Inflammatory macrophage (primary cell): ENCODE measurements at regions not wholly inside any gene's neighbourhood (a gene's known extent, or its start where the extent isn't known, plus 50 kb on each side); places are given as distances from the start of the nearest gene placed in this dataset.
"Not testable (repeated sequence)": the region's sequence is repeated elsewhere in the genome, so short reads cannot be mapped to it uniquely, and the experiment has no call there.

Experiments
- DNase-seq, 2 donors: peaks; one replicate each; pipeline ENCODE4 v3.0.0-alpha.2; 2020 to 2022

- no peak for DNase-seq
Measured at GRCh38 chr2:82428251-82428650, 2030.8 kb downstream of the SUCLG1 start.

- DNase-seq: no peak
Measured at GRCh38 chr2:82412021-82412420, 2047.1 kb downstream of the SUCLG1 start.

GRCh38 chr2:82411071-82411470 lies 2048.0 kb downstream of the SUCLG1 start:
- DNase-seq: no peak

GRCh38 chr2:82395531-82395930 lies 2063.5 kb downstream of the SUCLG1 start:
- DNase-seq: no peak

- DNase-seq: no peak
Measured at GRCh38 chr2:82391386-82391785, 2067.7 kb downstream of the SUCLG1 start.

GRCh38 chr2:82355622-82356021 lies 2051.1 kb upstream of the LRRTM1 start:
- no peak for DNase-seq

GRCh38 chr2:82345910-82346309 lies 2041.4 kb upstream of the LRRTM1 start:
- DNase-seq: no peak

GRCh38 chr2:82344670-82345069 lies 2040.1 kb upstream of the LRRTM1 start:
- no peak for DNase-seq

- DNase-seq: no peak
Measured at GRCh38 chr2:82342356-82342755, 2037.8 kb upstream of the LRRTM1 start.

GRCh38 chr2:82340578-82341053 lies 2036.1 kb upstream of the LRRTM1 start:
- DNase-seq: no peak

- no peak for DNase-seq
Measured at GRCh38 chr2:82339805-82340204, 2035.3 kb upstream of the LRRTM1 start.

GRCh38 chr2:82333697-82334096 lies 2029.1 kb upstream of the LRRTM1 start:
- DNase-seq: no peak

GRCh38 chr2:82330155-82330554 lies 2025.6 kb upstream of the LRRTM1 start:
- DNase-seq: no peak

GRCh38 chr2:82326180-82326767 lies 2021.7 kb upstream of the LRRTM1 start:
- DNase-seq: not testable (repeated sequence)

GRCh38 chr2:82320296-82320695 lies 2015.7 kb upstream of the LRRTM1 start:
- DNase-seq: no peak

- no peak for DNase-seq
Measured at GRCh38 chr2:82317012-82317411, 2012.5 kb upstream of the LRRTM1 start.

- DNase-seq: no peak
Measured at GRCh38 chr2:82316586-82316985, 2012.0 kb upstream of the LRRTM1 start.

GRCh38 chr2:82314836-82315472 lies 2010.4 kb upstream of the LRRTM1 start:
- no peak for DNase-seq

- no peak for DNase-seq
Measured at GRCh38 chr2:82307511-82307910, 2003.0 kb upstream of the LRRTM1 start.

GRCh38 chr2:82301506-82301905 lies 1997.0 kb upstream of the LRRTM1 start:
- no peak for DNase-seq

GRCh38 chr2:82289446-82289845 lies 1984.9 kb upstream of the LRRTM1 start:
- no peak for DNase-seq

- DNase-seq: no peak
Measured at GRCh38 chr2:82283075-82283474, 1978.5 kb upstream of the LRRTM1 start.

GRCh38 chr2:82282111-82282882 lies 1977.7 kb upstream of the LRRTM1 start:
- no peak for DNase-seq

GRCh38 chr2:82279367-82279766 lies 1974.8 kb upstream of the LRRTM1 start:
- no peak for DNase-seq
